K562 (cell line): ENCODE measurements at regions not wholly inside any gene's neighbourhood (a gene's known extent, or its start where the extent isn't known, plus 50 kb on each side); places are given as distances from the start of the nearest gene placed in this dataset.

ENCODE experiments used
- ATAC-seq: fragments of 200-7000 bp; cut with Tn5 transposase; 3 replicates; pipeline ENCODE4 v1.9.1; 2020; ENCODE audit warnings: moderate library complexity
- BruUV-seq: library from RNA; stranded (reverse); fragments of 400-500 nt; replicated peaks from 2 replicates; lab custom pipeline; 2021; lab: Mats Ljungman, UMichigan
- CTCF ChIA-PET: fragments of 300-600 bp; formaldehyde crosslinking; extraction: SDS; loops from one replicate; lab custom pipeline; 2021; ENCODE audit warnings: low intra/inter-chr PET ratio; lab: Yijun Ruan, JAX
- POLR2A ChIA-PET: fragments of 300-600, 350-650 bp; sonication (Branson Sonifier 250); formaldehyde crosslinking; extraction: SDS; loops from one replicate; lab custom pipeline; 2021; ENCODE audit warnings: antibody characterized with exemption, inconsistent platforms; lab: Yijun Ruan, JAX
- DNase-seq, 4 experiments: peaks; one replicate each; pipeline versions ENCODE4 v3.0.0 to v3.0.0-alpha.2; 2011 to 2018; ENCODE audit warnings: low spot score in 3 of 4, mixed read lengths in 3 of 4; ENCODE audit errors: extremely low read depth in 1 of 4
- FAIRE-seq: peaks from 2 replicates; lab custom pipeline; 2011; peaks lifted over from hg19 to GRCh38; lab: Jason Lieb, UNC
- H2AFZ ChIP-seq: 2 replicates; pipeline ENCODE4 v1.6.0; 2011; ENCODE audit warnings: low read depth, low read length, control low read depth, inconsistent platforms
- H3K27ac ChIP-seq: fragments of 200-600 bp; 3 replicates; pipeline ENCODE4 v1.8.0; 2011; ENCODE audit warnings: low read depth, mild to moderate bottlenecking, control low read depth, inconsistent platforms, low read length, moderate library complexity, mixed read lengths; ENCODE audit errors: extremely low read depth
- H3K27me3 ChIP-seq, 2 experiments: fragments of 300-600 bp in 1 of 2; 2 replicates in 1 of 2; 3 replicates in 1 of 2; pipeline versions ENCODE4 v1.6.0 to v1.8.0; 2011; ENCODE audit warnings: inconsistent platforms in 2 of 2, low read length in 2 of 2, mild to moderate bottlenecking in 1 of 2, mixed read lengths in 1 of 2, moderate library complexity in 1 of 2; ENCODE audit not compliant: control insufficient read depth in 2 of 2, insufficient read depth in 2 of 2
- H3K36me3 ChIP-seq: fragments of 300-600 bp; 3 replicates; pipeline ENCODE4 v1.8.0; 2011; ENCODE audit warnings: mild to moderate bottlenecking, low read length, inconsistent platforms; ENCODE audit not compliant: control insufficient read depth, insufficient read depth
- H3K4me1 ChIP-seq, 2 experiments: fragments of 200-600 bp in 1 of 2; replicated peaks in 1 of 2; 2 replicates in 1 of 2; 3 replicates in 1 of 2; pipeline versions ENCODE4 v1.5.1 to v1.8.0; 2011; ENCODE audit warnings: inconsistent platforms in 2 of 2, low read length in 2 of 2, mild to moderate bottlenecking in 1 of 2, mixed read lengths in 1 of 2, moderate library complexity in 1 of 2; ENCODE audit not compliant: control insufficient read depth in 2 of 2, insufficient read depth in 2 of 2
- H3K4me2 ChIP-seq: 2 replicates; pipeline ENCODE4 v1.6.1; 2011; ENCODE audit warnings: low read length, control low read depth, inconsistent platforms, mixed read lengths; ENCODE audit not compliant: insufficient read depth
- H3K4me3 ChIP-seq: fragments of 200-600 bp; sonication (generic), shearing (Covaris generic); 2 replicates; pipeline ENCODE4 v1.5.1; 2016; ENCODE audit warnings: control low read depth, inconsistent platforms
- H3K79me2 ChIP-seq: fragments of 200-600 bp; 3 replicates; pipeline ENCODE4 v1.8.0; 2011; ENCODE audit warnings: low read length, inconsistent platforms; ENCODE audit not compliant: control insufficient read depth, insufficient read depth
- H3K9ac ChIP-seq, 2 experiments: 2 replicates each; pipeline versions ENCODE4 v1.6.0 to v1.6.1; 2011; ENCODE audit warnings: low read depth in 2 of 2, low read length in 2 of 2, control low read depth in 1 of 2, inconsistent platforms in 1 of 2, mild to moderate bottlenecking in 1 of 2, mixed read lengths in 1 of 2; ENCODE audit not compliant: insufficient read depth in 1 of 2
- H3K9me1 ChIP-seq: one replicate; pipeline ENCODE4 v1.6.0; 2011; ENCODE audit warnings: inconsistent platforms, mild to moderate bottlenecking, low read length, moderate library complexity; ENCODE audit not compliant: control insufficient read depth, insufficient read depth
- H3K9me3 ChIP-seq: replicated peaks from 2 replicates; pipeline ENCODE4 v1.5.1; 2011; ENCODE audit warnings: low read depth, low read length, inconsistent platforms; ENCODE audit not compliant: control insufficient read depth, insufficient read depth
- H4K20me1 ChIP-seq: replicated peaks from 2 replicates; pipeline ENCODE4 v1.6.1; 2011; ENCODE audit warnings: low read length, inconsistent platforms, mixed read lengths; ENCODE audit not compliant: control insufficient read depth, insufficient read depth
- HMG20A ChIP-seq: fragments of 450-650 bp; formaldehyde crosslinking; conservative IDR thresholded peaks from 2 replicates; pipeline ENCODE4 v1.4.0; 2020; ENCODE audit warnings: mild to moderate bottlenecking, mixed read lengths
- HNRNPK ChIP-seq: fragments of 200-400 bp; formaldehyde crosslinking; IDR thresholded peaks from one replicate; pipeline ENCODE4 v1.6.1; 2018; ENCODE audit warnings: mild to moderate bottlenecking, low read depth, low read length; ENCODE audit not compliant: poor library complexity, severe bottlenecking
- MYNN ChIP-seq, 2 experiments: sonication (generic); formaldehyde crosslinking in 1 of 2; IDR thresholded peaks; 2 replicates each; pipeline versions ENCODE4 v1.5.0 to v1.6.1; 2016 to 2020; ENCODE audit warnings: antibody characterized with exemption in 1 of 2, missing genetic modification reagents in 1 of 2
- PHTF2 ChIP-seq: fragments of 250-450 bp; sonication (Bioruptor Pico); IDR thresholded peaks from 2 replicates; pipeline ENCODE4 v1.5.0; 2021; ENCODE audit warnings: mild to moderate bottlenecking
- THRAP3 ChIP-seq: fragments of 450-650 bp; IDR thresholded peaks from 2 replicates; pipeline ENCODE4 v1.6.1; 2016; ENCODE audit warnings: mild to moderate bottlenecking, inconsistent platforms, borderline replicate concordance
- TRIM28 ChIP-seq: fragments of 450-650 bp; IDR thresholded peaks from 2 replicates; pipeline ENCODE4 v1.6.1; 2017
- YY1 ChIP-seq, 3 experiments: IDR thresholded peaks; 2 replicates each; pipeline ENCODE4 v1.6.1; 2011; ENCODE audit warnings: low read length in 2 of 3, mild to moderate bottlenecking in 2 of 3, moderate library complexity in 2 of 3, borderline replicate concordance in 1 of 3, control low read depth in 1 of 3, low read depth in 1 of 3; ENCODE audit not compliant: insufficient read depth in 3 of 3, insufficient replicate concordance in 2 of 3, control insufficient read depth in 1 of 3, insufficient read length in 1 of 3; ENCODE audit errors: extremely low read depth in 1 of 3
- ZNF253 ChIP-seq: fragments of 250-450 bp; sonication (Bioruptor Pico); conservative IDR thresholded peaks from 2 replicates; pipeline ENCODE4 v1.6.1; 2021; ENCODE audit warnings: mild to moderate bottlenecking
- ZNF589 ChIP-seq: fragments of 200-800 bp; sonication (Bioruptor generic); IDR thresholded peaks from 2 replicates; pipeline ENCODE4 v1.6.1; 2016; ENCODE audit warnings: low read depth, missing genetic modification characterization, missing compliant biosample characterization
- WGBS: fragments of 100-300 bp; shearing (Covaris generic); methylation state at CpG from one replicate; pipeline ENCODE4 v1.1.6; 2016; ENCODE audit warnings: low coverage, mixed read lengths; ENCODE audit not compliant: insufficient coverage; ENCODE audit errors: missing lambda C conversion rate; 5-methylcytosine and 5-hydroxymethylcytosine counted together
- in situ Hi-C: fragments of 300-500 bp; cut with MboI; formaldehyde crosslinking; loops from 4 replicates; pipeline ENCODE4 v1.15.0; 2018; ENCODE audit warnings: inconsistent platforms, mixed read lengths
- intact Hi-C: fragments of 100-400 bp; cut with micrococcal nuclease; formaldehyde crosslinking; loops from 2 replicates; pipeline ENCODE4 v1.14.2; 2022

GRCh38 chr1:29895201-29895600 is 658.9 kb downstream of the PTPRU start:
- no peak for DNase-seq
- TF ChIP-seq THRAP3 (no peak), ZNF589 (CRISPR knock-in tag) (no peak), MYNN (IDR thresholded peaks at IDR 0.05) (no peak), MYNN (CRISPR knock-in tag; IDR thresholded peaks at IDR 0.05) (no peak), PHTF2 (CRISPR knock-in tag) (no peak), YY1 (IDR thresholded peaks at IDR 0.05; ENCODE audit: borderline replicate concordance in 1 of 3, control insufficient read depth in 1 of 3, extremely low read depth in 1 of 3, insufficient read depth in 3 of 3, insufficient read length in 1 of 3, insufficient replicate concordance in 2 of 3, low read depth in 1 of 3, low read length in 2 of 3) (no peak), ZNF253 (CRISPR knock-in tag) (no peak), HMG20A (no peak), HNRNPK (no peak), TRIM28 (no peak)
- TF ChIP-seq, all 486 proteins: peak for 0
- Histone ChIP-seq H3K4me3 (no peak overlapping the region), H3K4me2 (no peak overlapping the region), H3K9me3 (no peaks in the 10 kb centered on the region), H3K27me3 (peaks cover 6 to 28% of the 10 kb centered on the region in 2 experiments; a peak in 3 of 5 replicates), H4K20me1 (no peaks in the 10 kb centered on the region; the same call in 1 of the 2 replicates), H3K36me3 (no peaks in the 10 kb centered on the region), H2AFZ (no peak overlapping the region), H3K9me1 (no peaks in the 10 kb centered on the region), H3K79me2 (no peaks in the 10 kb centered on the region), H3K4me1 (no peaks in the 10 kb centered on the region), H3K27ac (no peak overlapping the region), H3K9ac (no peak overlapping the region)
- no TSS peak for BruUV-seq
- FAIRE-seq, result no peak
- ATAC-seq, result no peak
- POLR2A ChIA-PET, result interaction anchor here (0.7 kb wide), 1 partner anchor 50 kb away, joined by 3 read pairs; no protein-coding TSS in a partner anchor
- WGBS, result 1% methylated on average over 4 of the region's 4 CpGs
- CTCF ChIA-PET, result no interaction called here
- intact Hi-C loops, result no loop called here
- in situ Hi-C loops, result no loop called here
